ENCODE measurements at regions not wholly inside any gene's neighbourhood (a gene's known extent, or its start where the extent isn't known, plus 50 kb on each side); places are given as distances from the start of the nearest gene placed in this dataset.
"Not testable (repeated sequence)": the region's sequence is repeated elsewhere in the genome, so short reads cannot be mapped to it uniquely, and the experiment has no call there.

- H3K27me3 ChIP-seq (ENCODE audit: control insufficient read depth in 1 of 2, insufficient read depth in 2 of 2, low read length in 2 of 2); H3K9me3 ChIP-seq (ENCODE audit: control insufficient read depth in 1 of 2, insufficient read depth in 1 of 2, low read length in 2 of 2); H3K27ac ChIP-seq (ENCODE audit: low read depth in 1 of 2, low read length in 2 of 2); H3K27me3 Mint-ChIP-seq; H3K36me3 ChIP-seq (ENCODE audit: insufficient read depth, low read length); H3K9me3 Mint-ChIP-seq; H3K36me3 Mint-ChIP-seq (ENCODE audit: low read depth); intact Hi-C loops (cut with DNase I, micrococcal nuclease); CTCF ChIA-PET; ATAC-seq (ENCODE audit: poor library complexity): not testable (repeated sequence)
- DNase-seq, result peak in 3 of 14 experiments; percentile 6 to 22 (median 8)
- Mint-ChIP-seq H3K27ac (peak overlapping the region; percentile 84), H3K4me3 (peak overlapping the region; percentile 98), H3K4me1 (ENCODE audit: low read depth) (peaks cover 26% of the 10 kb centered on the region)
- Histone ChIP-seq H3K4me3 (ENCODE audit: low read length) (peak overlapping the region; percentile 68), H3K4me1 (ENCODE audit: insufficient read depth, low read length) (peaks cover 15% of the 10 kb centered on the region)
- POLR2A ChIA-PET, result interaction anchor here (0.8 to 1.0 kb wide), 2 partner anchors 84 to 165 kb away, joined by 3 read pairs; no protein-coding TSS in a partner anchor
Observed at GRCh38 chr12:9449657-9450126, 158.0 kb downstream of the KLRB1 start.

GRCh38 chr12:9449181-9449580 lies 158.5 kb downstream of the KLRB1 start:
- Histone ChIP-seq H3K27me3 (ENCODE audit: control insufficient read depth in 1 of 2, insufficient read depth in 2 of 2, low read length in 2 of 2) (no peaks in the 10 kb centered on the region), H3K27ac (ENCODE audit: low read depth in 1 of 2, low read length in 2 of 2) (no peak overlapping the region), H3K36me3 (ENCODE audit: insufficient read depth, low read length) (no peaks in the 10 kb centered on the region), H3K9me3 (ENCODE audit: control insufficient read depth in 1 of 2, insufficient read depth in 1 of 2, low read length in 2 of 2) (no peaks in the 10 kb centered on the region), H3K4me3 (ENCODE audit: low read length) (peak overlapping the region; percentile 68), H3K4me1 (ENCODE audit: insufficient read depth, low read length) (peaks cover 15% of the 10 kb centered on the region)
- Mint-ChIP-seq H3K36me3 (ENCODE audit: low read depth) (peaks cover 8% of the 10 kb centered on the region), H3K4me1 (ENCODE audit: low read depth) (peaks cover 26% of the 10 kb centered on the region), H3K4me3 (peak overlapping the region; percentile 98), H3K27ac (peak overlapping the region; percentile 84), H3K27me3 (no peaks in the 10 kb centered on the region), H3K9me3 (no peaks in the 10 kb centered on the region)
- CTCF ChIA-PET, result no interaction called here
- TF ChIP-seq CTCF (IDR thresholded peaks at IDR 0.05), result no peak
- intact Hi-C loops (cut with DNase I, micrococcal nuclease), result no loop called here
- POLR2A ChIA-PET, result no interaction called here
- DNase-seq (peak in 1 of 14 experiments; percentile 11), ATAC-seq (ENCODE audit: poor library complexity) (no peak)

GRCh38 chr12:9448648-9449047 lies 159.1 kb downstream of the KLRB1 start:
- ATAC-seq (ENCODE audit: poor library complexity), result not testable (repeated sequence)

GRCh38 chr12:9447791-9448614 lies 159.7 kb downstream of the KLRB1 start:
- H3K4me1 ChIP-seq (ENCODE audit: insufficient read depth, low read length), result peaks cover 15% of the 10 kb centered on the region
- H3K9me3 Mint-ChIP-seq; H3K27me3 ChIP-seq (ENCODE audit: control insufficient read depth in 1 of 2, insufficient read depth in 2 of 2, low read length in 2 of 2); H3K9me3 ChIP-seq (ENCODE audit: control insufficient read depth in 1 of 2, insufficient read depth in 1 of 2, low read length in 2 of 2); H3K36me3 Mint-ChIP-seq (ENCODE audit: low read depth); H3K36me3 ChIP-seq (ENCODE audit: insufficient read depth, low read length); H3K27ac ChIP-seq (ENCODE audit: low read depth in 1 of 2, low read length in 2 of 2); H3K27me3 Mint-ChIP-seq; intact Hi-C loops (cut with DNase I, micrococcal nuclease); CTCF ChIA-PET: not testable (repeated sequence)
- POLR2A ChIA-PET, result interaction anchor here (0.6 to 1.2 kb wide), 3 partner anchors 110 to 226 kb away, joined by 3 to 4 read pairs (median 3); no protein-coding TSS in a partner anchor
- Mint-ChIP-seq H3K4me1 (ENCODE audit: low read depth) (peaks cover 26% of the 10 kb centered on the region), H3K27ac (peak overlapping the region; percentile 84), H3K4me3 (peak overlapping the region; percentile 98)
- ATAC-seq (ENCODE audit: poor library complexity), result peak; percentile 91
- peak; percentile 84 to 95 (median 90) for DNase-seq
- H3K4me3 ChIP-seq (ENCODE audit: low read length), result peak overlapping the region; percentile 68

More at GRCh38 chr12:9448648-9449047, 159.1 kb downstream of the KLRB1 start:
- Mint-ChIP-seq H3K4me1 (ENCODE audit: low read depth) (peaks cover 26% of the 10 kb centered on the region), H3K4me3 (peak overlapping the region; percentile 98), H3K27ac (peak overlapping the region; percentile 84)
- CTCF ChIA-PET; H3K27ac ChIP-seq (ENCODE audit: low read depth in 1 of 2, low read length in 2 of 2); H3K36me3 Mint-ChIP-seq (ENCODE audit: low read depth); H3K27me3 Mint-ChIP-seq; H3K9me3 ChIP-seq (ENCODE audit: control insufficient read depth in 1 of 2, insufficient read depth in 1 of 2, low read length in 2 of 2); H3K9me3 Mint-ChIP-seq; H3K36me3 ChIP-seq (ENCODE audit: insufficient read depth, low read length); H3K27me3 ChIP-seq (ENCODE audit: control insufficient read depth in 1 of 2, insufficient read depth in 2 of 2, low read length in 2 of 2); intact Hi-C loops (cut with DNase I, micrococcal nuclease); DNase-seq: not testable (repeated sequence)
- Histone ChIP-seq H3K4me1 (ENCODE audit: insufficient read depth, low read length) (peaks cover 15% of the 10 kb centered on the region), H3K4me3 (ENCODE audit: low read length) (peak overlapping the region; percentile 68)
- POLR2A ChIA-PET, result interaction anchor here (0.6 to 1.2 kb wide), 3 partner anchors 111 to 225 kb away, joined by 3 to 4 read pairs (median 3); no protein-coding TSS in a partner anchor

GRCh38 chr12:9446883-9447761 lies 160.6 kb downstream of the KLRB1 start:
- H3K27me3 Mint-ChIP-seq; H3K9me3 ChIP-seq (ENCODE audit: control insufficient read depth in 1 of 2, insufficient read depth in 1 of 2, low read length in 2 of 2); H3K36me3 Mint-ChIP-seq (ENCODE audit: low read depth); POLR2A ChIA-PET; CTCF ChIA-PET; H3K27ac Mint-ChIP-seq; H3K27me3 ChIP-seq (ENCODE audit: control insufficient read depth in 1 of 2, insufficient read depth in 2 of 2, low read length in 2 of 2); H3K27ac ChIP-seq (ENCODE audit: low read depth in 1 of 2, low read length in 2 of 2); H3K9me3 Mint-ChIP-seq; intact Hi-C loops (cut with DNase I, micrococcal nuclease); H3K36me3 ChIP-seq (ENCODE audit: insufficient read depth, low read length); DNase-seq: not testable (repeated sequence)
- Histone ChIP-seq H3K4me1 (ENCODE audit: insufficient read depth, low read length) (peaks cover 15% of the 10 kb centered on the region), H3K4me3 (ENCODE audit: low read length) (peak overlapping the region; percentile 68)
- Mint-ChIP-seq H3K4me1 (ENCODE audit: low read depth) (peaks cover 26% of the 10 kb centered on the region), H3K4me3 (peak overlapping the region; percentile 98)
- peak; percentile 2 for ATAC-seq (ENCODE audit: poor library complexity)

GRCh38 chr12:9440428-9440827 lies 167.3 kb downstream of the KLRB1 start:
- H3K4me3 ChIP-seq (ENCODE audit: low read length); ATAC-seq (ENCODE audit: poor library complexity); H3K4me3 Mint-ChIP-seq; H3K27me3 Mint-ChIP-seq; H3K4me1 Mint-ChIP-seq (ENCODE audit: low read depth); H3K4me1 ChIP-seq (ENCODE audit: insufficient read depth, low read length); CTCF ChIA-PET; H3K36me3 Mint-ChIP-seq (ENCODE audit: low read depth); POLR2A ChIA-PET; DNase-seq; H3K27ac Mint-ChIP-seq; H3K36me3 ChIP-seq (ENCODE audit: insufficient read depth, low read length); H3K9me3 Mint-ChIP-seq; H3K9me3 ChIP-seq (ENCODE audit: control insufficient read depth in 1 of 2, insufficient read depth in 1 of 2, low read length in 2 of 2); H3K27me3 ChIP-seq (ENCODE audit: control insufficient read depth in 1 of 2, insufficient read depth in 2 of 2, low read length in 2 of 2); H3K27ac ChIP-seq (ENCODE audit: low read depth in 1 of 2, low read length in 2 of 2); intact Hi-C loops (cut with DNase I, micrococcal nuclease): not testable (repeated sequence)

All from CD4-positive, alpha-beta T cell (primary cell).